Chondrocyte (in vitro differentiated cells): ENCODE measurements at regions not wholly inside any gene's neighbourhood (a gene's known extent, or its start where the extent isn't known, plus 50 kb on each side); places are given as distances from the start of the nearest gene placed in this dataset.
"Not testable (repeated sequence)": the region's sequence is repeated elsewhere in the genome, so short reads cannot be mapped to it uniquely, and the experiment has no call there.

Source experiments
- DNase-seq: peaks from one replicate; pipeline ENCODE4 v3.0.0; 2021; ENCODE audit warnings: mixed read lengths, low spot score
- H3K27ac Mint-ChIP-seq: one replicate; pipeline ENCODE4 v1.8.0; 2021; ENCODE audit warnings: mild to moderate bottlenecking, moderate library complexity, mixed read lengths; ENCODE audit not compliant: unreplicated experiment
- H3K27me3 Mint-ChIP-seq: 2 replicates; pipeline ENCODE4 v1.8.0; 2021; ENCODE audit warnings: low read depth, mixed read lengths
- H3K36me3 Mint-ChIP-seq: 2 replicates; pipeline ENCODE4 v1.8.0; 2021; ENCODE audit warnings: low read depth, mixed read lengths
- H3K4me1 Mint-ChIP-seq: 2 replicates; pipeline ENCODE4 v1.8.0; 2021; ENCODE audit warnings: low read depth, mild to moderate bottlenecking, mixed read lengths
- H3K4me3 Mint-ChIP-seq: one replicate; pipeline ENCODE4 v1.8.0; 2021; ENCODE audit warnings: mild to moderate bottlenecking, moderate library complexity, mixed read lengths; ENCODE audit not compliant: unreplicated experiment
- H3K9me3 Mint-ChIP-seq: 2 replicates; pipeline ENCODE4 v1.8.0; 2021; ENCODE audit warnings: low read depth, mixed read lengths
- CTCF ChIP-seq: fragments of 200-600 bp; sonication (generic); IDR thresholded peaks from 2 replicates; pipeline ENCODE4 v1.5.0; 2021; ENCODE audit warnings: antibody characterized with exemption, mild to moderate bottlenecking, moderate library complexity

- H3K9me3 Mint-ChIP-seq = no peaks in the 10 kb centered on the region
- H3K36me3 Mint-ChIP-seq = no peaks in the 10 kb centered on the region
- peaks cover 11% of the 10 kb centered on the region for H3K27me3 Mint-ChIP-seq
- DNase-seq = no peak
- TF ChIP-seq CTCF = no peak
- H3K27ac Mint-ChIP-seq = no peak overlapping the region
- H3K4me3 Mint-ChIP-seq = no peak overlapping the region
- peaks cover 2% of the 10 kb centered on the region for H3K4me1 Mint-ChIP-seq
Measured at GRCh38 chr2:219744066-219744465, 116.6 kb downstream of the SLC4A3 start.

GRCh38 chr2:219744600-219744999, 117.2 kb downstream of the SLC4A3 start:
- H3K36me3 Mint-ChIP-seq = no peaks in the 10 kb centered on the region
- H3K9me3 Mint-ChIP-seq = no peaks in the 10 kb centered on the region
- H3K4me3 Mint-ChIP-seq = no peak overlapping the region
- DNase-seq = no peak
- no peak overlapping the region for H3K27ac Mint-ChIP-seq
- H3K4me1 Mint-ChIP-seq = no peaks in the 10 kb centered on the region
- H3K27me3 Mint-ChIP-seq = peaks cover 11% of the 10 kb centered on the region
- TF ChIP-seq CTCF = peak; percentile 9

GRCh38 chr2:219747637-219748036, 120.2 kb downstream of the SLC4A3 start:
- Mint-ChIP-seq H3K27ac (no peak overlapping the region), H3K4me3 (no peak overlapping the region), H3K4me1 (no peaks in the 10 kb centered on the region), H3K27me3 (peaks cover 6% of the 10 kb centered on the region), H3K36me3 (no peaks in the 10 kb centered on the region), H3K9me3 (no peaks in the 10 kb centered on the region)
- no peak for TF ChIP-seq CTCF
- no peak for DNase-seq

GRCh38 chr2:219748671-219749570, 121.5 kb downstream of the SLC4A3 start:
- H3K4me1 Mint-ChIP-seq = no peaks in the 10 kb centered on the region
- H3K27ac Mint-ChIP-seq = no peak overlapping the region
- no peaks in the 10 kb centered on the region for H3K9me3 Mint-ChIP-seq
- no peak for TF ChIP-seq CTCF
- H3K4me3 Mint-ChIP-seq = no peak overlapping the region
- no peaks in the 10 kb centered on the region for H3K36me3 Mint-ChIP-seq
- DNase-seq = no peak
- peaks cover 5% of the 10 kb centered on the region for H3K27me3 Mint-ChIP-seq

- not testable (repeated sequence) for H3K27me3 Mint-ChIP-seq, H3K9me3 Mint-ChIP-seq, H3K36me3 Mint-ChIP-seq, H3K4me1 Mint-ChIP-seq, H3K4me3 Mint-ChIP-seq, DNase-seq, H3K27ac Mint-ChIP-seq
Measured at GRCh38 chr2:219751121-219751520, 123.7 kb downstream of the SLC4A3 start.

GRCh38 chr2:219752726-219753125, 125.3 kb downstream of the SLC4A3 start:
- no peak for TF ChIP-seq CTCF
- peaks cover 3% of the 10 kb centered on the region for H3K9me3 Mint-ChIP-seq
- no peak for DNase-seq
- H3K27ac Mint-ChIP-seq = no peak overlapping the region
- H3K36me3 Mint-ChIP-seq = no peaks in the 10 kb centered on the region
- no peak overlapping the region for H3K4me3 Mint-ChIP-seq
- H3K4me1 Mint-ChIP-seq = no peaks in the 10 kb centered on the region
- H3K27me3 Mint-ChIP-seq = peaks cover 1% of the 10 kb centered on the region
